OCI-LY3 (cell line): ENCODE measurements at regions not wholly inside any gene's neighbourhood (a gene's known extent, or its start where the extent isn't known, plus 50 kb on each side); places are given as distances from the start of the nearest gene placed in this dataset.

ENCODE experiments used
- H2AFZ ChIP-seq: fragments of 200-600, 300-600 bp; shearing (Covaris generic); 2 replicates; pipeline ENCODE4 v1.6.0; 2014; ENCODE audit warnings: antibody characterized with exemption, low read depth, low read length
- H3K27ac ChIP-seq: fragments of 200-600, 300-600 bp; sonication (generic); 2 replicates; pipeline ENCODE4 v1.5.1; 2014; ENCODE audit warnings: mild to moderate bottlenecking, low read length, moderate library complexity, mixed read lengths
- H3K27me3 ChIP-seq: fragments of 200-600, 300-600 bp; sonication (generic); 2 replicates; pipeline ENCODE4 v1.6.1; 2014; ENCODE audit warnings: low read depth, low read length, mixed read lengths
- H3K36me3 ChIP-seq: fragments of 200-600, 300-600 bp; sonication (generic); replicated peaks from 2 replicates; pipeline ENCODE3; 2014; ENCODE audit warnings: low read depth, low read length, mixed read lengths
- H3K4me1 ChIP-seq: fragments of 300-600, 200-600 bp; sonication (generic); 2 replicates; pipeline ENCODE4 v1.6.1; 2014; ENCODE audit warnings: low read length, mixed read lengths
- H3K4me2 ChIP-seq: fragments of 200-600, 300-600 bp; sonication (generic); 2 replicates; pipeline ENCODE4 v1.6.1; 2014; ENCODE audit warnings: low read length, mixed read lengths
- H3K4me3 ChIP-seq: fragments of 300-600, 200-600 bp; sonication (generic); 2 replicates; pipeline ENCODE4 v1.5.1; 2014; ENCODE audit warnings: antibody characterized with exemption, mild to moderate bottlenecking, low read length, moderate library complexity
- H3K79me2 ChIP-seq: fragments of 300-600, 200-600 bp; shearing (Covaris generic); 2 replicates; pipeline ENCODE4 v1.6.1; 2014; ENCODE audit warnings: mild to moderate bottlenecking, low read length, mixed read lengths
- H3K9ac ChIP-seq: fragments of 300-600, 200-600 bp; shearing (Covaris generic); 2 replicates; pipeline ENCODE4 v1.6.0; 2014; ENCODE audit warnings: mild to moderate bottlenecking, low read length, moderate library complexity
- H3K9me3 ChIP-seq: fragments of 200-600, 300-600 bp; shearing (Covaris generic); 2 replicates; pipeline ENCODE4 v1.6.1; 2014; ENCODE audit warnings: low read length, mixed read lengths; ENCODE audit not compliant: insufficient read depth
- H4K20me1 ChIP-seq: fragments of 200-600, 300-600 bp; sonication (generic); 2 replicates; pipeline ENCODE4 v1.6.1; 2016; ENCODE audit warnings: low read length, mixed read lengths; ENCODE audit not compliant: insufficient read depth
- EZH2phosphoT487 ChIP-seq: fragments of 200-600 bp; shearing (Covaris generic); IDR thresholded peaks from 2 replicates; pipeline ENCODE4 v1.6.1; 2018; ENCODE audit warnings: antibody characterized with exemption, mixed run types, low read depth
- TF ChIP-seq, protein P1 (sequence below): fragments of 200-600, 300-600 bp; sonication (generic); IDR thresholded peaks from 2 replicates; pipeline ENCODE4 v1.5.1; 2014; ENCODE audit warnings: antibody characterized with exemption, low read length, low read depth

DNA sequence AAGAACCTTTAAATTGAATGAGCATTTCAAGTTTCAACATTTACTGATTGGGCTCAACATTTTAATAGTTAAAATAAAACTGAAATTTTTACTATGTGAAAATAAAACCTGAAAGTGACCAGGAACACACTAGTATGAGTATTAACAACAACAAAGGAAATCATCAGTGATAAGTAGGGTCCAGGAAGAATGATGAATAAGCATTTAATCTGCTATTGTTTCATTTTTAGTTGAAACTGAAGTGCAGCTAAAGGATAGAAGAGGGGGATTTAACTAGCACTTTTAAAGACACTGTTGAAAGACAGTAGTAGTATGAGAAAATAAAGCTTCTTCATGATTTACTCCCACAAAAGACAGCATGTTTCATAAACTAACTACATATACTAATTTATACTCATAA lies 250.9 kb upstream of the IPO5 start:
- Histone ChIP-seq H3K4me2 (no peak overlapping the region), H3K9me3 (no peaks in the 10 kb centered on the region), H3K36me3 (no peaks in the 10 kb centered on the region), H2AFZ (no peak overlapping the region), H3K4me3 (no peak overlapping the region), H4K20me1 (no peaks in the 10 kb centered on the region), H3K27me3 (no peaks in the 10 kb centered on the region), H3K27ac (no peak overlapping the region), H3K4me1 (peaks cover 19% of the 10 kb centered on the region), H3K79me2 (no peaks in the 10 kb centered on the region), H3K9ac (no peak overlapping the region)
- no peak for TF ChIP-seq EZH2phosphoT487
- TF ChIP-seq, protein P1, sequence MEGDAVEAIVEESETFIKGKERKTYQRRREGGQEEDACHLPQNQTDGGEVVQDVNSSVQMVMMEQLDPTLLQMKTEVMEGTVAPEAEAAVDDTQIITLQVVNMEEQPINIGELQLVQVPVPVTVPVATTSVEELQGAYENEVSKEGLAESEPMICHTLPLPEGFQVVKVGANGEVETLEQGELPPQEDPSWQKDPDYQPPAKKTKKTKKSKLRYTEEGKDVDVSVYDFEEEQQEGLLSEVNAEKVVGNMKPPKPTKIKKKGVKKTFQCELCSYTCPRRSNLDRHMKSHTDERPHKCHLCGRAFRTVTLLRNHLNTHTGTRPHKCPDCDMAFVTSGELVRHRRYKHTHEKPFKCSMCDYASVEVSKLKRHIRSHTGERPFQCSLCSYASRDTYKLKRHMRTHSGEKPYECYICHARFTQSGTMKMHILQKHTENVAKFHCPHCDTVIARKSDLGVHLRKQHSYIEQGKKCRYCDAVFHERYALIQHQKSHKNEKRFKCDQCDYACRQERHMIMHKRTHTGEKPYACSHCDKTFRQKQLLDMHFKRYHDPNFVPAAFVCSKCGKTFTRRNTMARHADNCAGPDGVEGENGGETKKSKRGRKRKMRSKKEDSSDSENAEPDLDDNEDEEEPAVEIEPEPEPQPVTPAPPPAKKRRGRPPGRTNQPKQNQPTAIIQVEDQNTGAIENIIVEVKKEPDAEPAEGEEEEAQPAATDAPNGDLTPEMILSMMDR, result no peak

DNA sequence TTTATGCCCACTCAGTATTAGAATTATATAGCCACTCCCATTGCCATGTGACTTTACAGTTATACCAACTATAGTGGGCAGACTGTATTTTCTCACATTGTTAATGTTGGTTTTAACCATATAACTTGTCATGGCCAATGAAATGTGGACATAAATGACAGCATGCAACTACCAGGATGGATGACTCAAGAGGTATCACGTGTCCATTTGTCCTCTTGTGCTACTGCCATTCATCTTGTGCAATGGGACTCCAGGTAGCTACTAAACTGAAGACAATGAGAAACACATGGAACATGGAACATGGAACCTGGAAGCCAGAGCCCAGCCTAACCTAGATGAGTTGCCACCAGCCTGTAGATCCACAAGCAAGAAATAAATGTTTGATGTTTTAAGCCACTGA lies 242.7 kb upstream of the IPO5 start:
- no peaks in the 10 kb centered on the region for H3K79me2 ChIP-seq
- no peaks in the 10 kb centered on the region for H3K9me3 ChIP-seq
- no peaks in the 10 kb centered on the region for H3K36me3 ChIP-seq
- no peaks in the 10 kb centered on the region for H4K20me1 ChIP-seq
- H3K4me3 ChIP-seq, result no peak overlapping the region
- no peak overlapping the region for H2AFZ ChIP-seq
- H3K27ac ChIP-seq, result no peak overlapping the region
- TF ChIP-seq, protein P1, result no peak
- TF ChIP-seq EZH2phosphoT487, result no peak
- H3K27me3 ChIP-seq, result no peaks in the 10 kb centered on the region
- no peaks in the 10 kb centered on the region for H3K4me1 ChIP-seq
- H3K4me2 ChIP-seq, result no peak overlapping the region
- no peak overlapping the region for H3K9ac ChIP-seq

DNA sequence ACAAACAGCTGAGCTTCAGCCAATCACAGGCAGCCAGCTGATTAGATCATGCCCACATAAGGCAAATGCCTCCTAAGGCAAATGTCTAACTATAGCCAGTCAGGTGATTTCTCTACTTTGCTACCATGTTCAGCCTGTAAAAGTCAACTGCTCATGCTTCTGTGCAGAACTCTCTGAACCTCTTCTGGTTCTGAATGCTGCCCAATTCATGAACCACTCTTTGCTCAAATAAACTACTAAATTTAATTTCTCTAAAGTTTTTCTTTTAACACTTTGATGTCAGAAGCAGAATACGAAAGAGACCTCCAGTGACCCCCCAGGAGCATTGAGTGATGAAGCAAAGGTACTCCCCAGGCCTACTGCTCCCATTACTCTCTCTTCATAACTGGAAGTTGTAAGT lies 240.7 kb upstream of the IPO5 start:
- Histone ChIP-seq H4K20me1 (no peaks in the 10 kb centered on the region), H3K36me3 (no peaks in the 10 kb centered on the region), H3K9me3 (no peaks in the 10 kb centered on the region), H3K27me3 (no peaks in the 10 kb centered on the region), H3K79me2 (no peaks in the 10 kb centered on the region), H3K4me3 (no peak overlapping the region), H3K4me2 (no peak overlapping the region), H3K4me1 (0 out of 2 replicates have a peak, but pooled peaks cover 2% of the 10 kb centered on the region), H2AFZ (no peak overlapping the region), H3K27ac (no peak overlapping the region), H3K9ac (no peak overlapping the region)
- no peak for TF ChIP-seq EZH2phosphoT487
- TF ChIP-seq, protein P1, result no peak

DNA sequence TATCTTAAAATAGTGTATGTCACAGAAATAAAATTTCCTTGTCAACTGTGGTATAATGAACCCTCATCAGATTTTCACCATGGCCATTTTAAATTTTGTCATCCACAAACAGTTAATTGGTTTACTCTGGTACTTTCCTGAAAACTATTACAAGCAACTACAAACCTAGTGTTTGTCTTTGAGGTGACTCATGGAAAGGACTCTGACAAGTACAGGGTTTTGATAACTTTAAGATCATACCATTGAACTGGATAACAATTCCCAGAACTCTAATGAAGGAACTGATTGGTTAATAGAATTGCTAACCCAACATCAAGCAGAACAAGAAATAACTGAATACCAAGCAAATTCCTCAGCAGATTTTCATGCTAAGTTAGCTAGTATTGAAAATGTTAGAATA lies 237.7 kb upstream of the IPO5 start:
- no peak overlapping the region for H3K27ac ChIP-seq
- no peak overlapping the region for H3K9ac ChIP-seq
- 0 out of 2 replicates have a peak, but pooled peaks cover 2% of the 10 kb centered on the region for H3K4me1 ChIP-seq
- no peaks in the 10 kb centered on the region for H3K27me3 ChIP-seq
- H2AFZ ChIP-seq, result no peak overlapping the region
- no peaks in the 10 kb centered on the region for H4K20me1 ChIP-seq
- TF ChIP-seq EZH2phosphoT487, result no peak
- TF ChIP-seq, protein P1, result no peak
- no peaks in the 10 kb centered on the region for H3K79me2 ChIP-seq
- no peaks in the 10 kb centered on the region for H3K36me3 ChIP-seq
- no peak overlapping the region for H3K4me2 ChIP-seq
- H3K9me3 ChIP-seq, result no peaks in the 10 kb centered on the region
- no peak overlapping the region for H3K4me3 ChIP-seq
